CD4-positive, CD25-positive, alpha-beta regulatory T cell (primary cell): ENCODE measurements at regions not wholly inside any gene's neighbourhood (a gene's known extent, or its start where the extent isn't known, plus 50 kb on each side); places are given as distances from the start of the nearest gene placed in this dataset.

Experiments
- ATAC-seq, 2 donors: fragments of 150-1000 bp; cut with Tn5 transposase; one replicate each; pipeline ENCODE4 v1.10.0; 2021; ENCODE audit warnings: low read depth in 2 of 2, moderate number of reproducible peaks in 2 of 2, moderate library complexity in 1 of 2
- DNase-seq, 3 donors: peaks; one replicate each; pipeline versions ENCODE4 v3.0.0 to v3.0.0-alpha.2; 2012 to 2022; ENCODE audit warnings: mixed read lengths in 1 of 3
- H3K27ac ChIP-seq: one replicate; pipeline ENCODE4 v1.7.0; 2013; ENCODE audit warnings: mild to moderate bottlenecking, low read length; ENCODE audit not compliant: insufficient read depth, poor library complexity, severe bottlenecking
- H3K27me3 ChIP-seq: one replicate; pipeline ENCODE4 v1.7.0; 2013; ENCODE audit warnings: low read length; ENCODE audit not compliant: control insufficient read depth, insufficient read depth
- H3K36me3 ChIP-seq: one replicate; pipeline ENCODE4 v1.7.0; 2013; ENCODE audit warnings: mild to moderate bottlenecking, low read length, moderate library complexity; ENCODE audit not compliant: control insufficient read depth, insufficient read depth
- H3K4me1 ChIP-seq: 2 replicates; pipeline ENCODE4 v1.7.0; 2013; ENCODE audit warnings: mild to moderate bottlenecking, low read length; ENCODE audit not compliant: insufficient read depth, control insufficient read depth, poor library complexity, severe bottlenecking
- H3K4me3 ChIP-seq: one replicate; pipeline ENCODE4 v1.7.0; 2013; ENCODE audit warnings: low read depth, mild to moderate bottlenecking, low read length, moderate library complexity
- H3K9me3 ChIP-seq, 2 experiments: 1 replicate in 1 of 2; 2 replicates in 1 of 2; pipeline ENCODE4 v1.7.0; 2013; ENCODE audit warnings: low read length in 2 of 2, mild to moderate bottlenecking in 1 of 2, moderate library complexity in 1 of 2; ENCODE audit not compliant: control insufficient read depth in 2 of 2
- H3K27ac Mint-ChIP-seq, 3 donors: one replicate each; pipeline ENCODE4 v1.8.0; 2020 to 2022; ENCODE audit warnings: mild to moderate bottlenecking in 3 of 3, mixed read lengths in 3 of 3, moderate library complexity in 2 of 3
- H3K27me3 Mint-ChIP-seq: one replicate; pipeline ENCODE4 v1.8.0; 2022; ENCODE audit warnings: mild to moderate bottlenecking, mixed read lengths
- H3K36me3 Mint-ChIP-seq: one replicate; pipeline ENCODE4 v1.8.0; 2020; ENCODE audit warnings: mixed read lengths
- H3K4me1 Mint-ChIP-seq, 4 donors: one replicate each; pipeline ENCODE4 v1.8.0; 2020 to 2022; ENCODE audit warnings: mixed read lengths in 4 of 4, mild to moderate bottlenecking in 1 of 4
- H3K4me3 Mint-ChIP-seq, 4 donors: one replicate each; pipeline ENCODE4 v1.8.0; 2020 to 2022; ENCODE audit warnings: mild to moderate bottlenecking in 4 of 4, mixed read lengths in 4 of 4, moderate library complexity in 3 of 4
- H3K9me3 Mint-ChIP-seq, 7 donors: one replicate each; pipeline ENCODE4 v1.8.0; 2020 to 2022; ENCODE audit warnings: mixed read lengths in 7 of 7, mild to moderate bottlenecking in 3 of 7, moderate library complexity in 2 of 7

DNA sequence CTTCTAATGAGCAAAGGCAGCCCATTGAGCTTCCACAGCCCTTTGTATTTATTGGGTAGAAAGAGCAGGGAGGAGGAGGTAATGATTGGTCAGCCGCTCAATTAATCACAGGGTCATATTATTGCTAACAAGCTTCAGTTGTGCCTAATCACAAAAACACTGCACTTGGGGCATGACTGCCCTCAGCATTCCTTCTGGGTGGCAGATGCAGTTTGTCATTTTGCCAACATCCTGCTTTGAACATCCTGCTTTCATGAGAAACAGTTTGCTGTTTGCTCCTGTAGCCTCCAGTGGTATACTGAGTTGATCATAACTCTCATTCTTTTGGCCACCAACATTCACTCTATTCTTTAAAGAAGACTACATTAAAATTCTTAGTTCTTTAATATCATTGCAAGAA is 462.9 kb upstream of the MIS18BP1 start:
- H3K4me1 Mint-ChIP-seq = no peaks in the 10 kb centered on the region
- no peak overlapping the region for H3K4me3 Mint-ChIP-seq
- Histone ChIP-seq H3K27ac (no peak overlapping the region), H3K4me3 (no peak overlapping the region), H3K27me3 (no peaks in the 10 kb centered on the region), H3K36me3 (no peaks in the 10 kb centered on the region), H3K4me1 (no peaks in the 10 kb centered on the region), H3K9me3 (peaks cover 0 to 2% of the 10 kb centered on the region in 2 experiments)
- ATAC-seq (no peak), DNase-seq (no peak)
- no peaks in the 10 kb centered on the region for H3K27me3 Mint-ChIP-seq
- no peaks in the 10 kb centered on the region for H3K36me3 Mint-ChIP-seq
- H3K9me3 Mint-ChIP-seq = peaks cover 0 to 26% (median 7%) of the 10 kb centered on the region in 7 donors
- H3K27ac Mint-ChIP-seq = no peak overlapping the region

DNA sequence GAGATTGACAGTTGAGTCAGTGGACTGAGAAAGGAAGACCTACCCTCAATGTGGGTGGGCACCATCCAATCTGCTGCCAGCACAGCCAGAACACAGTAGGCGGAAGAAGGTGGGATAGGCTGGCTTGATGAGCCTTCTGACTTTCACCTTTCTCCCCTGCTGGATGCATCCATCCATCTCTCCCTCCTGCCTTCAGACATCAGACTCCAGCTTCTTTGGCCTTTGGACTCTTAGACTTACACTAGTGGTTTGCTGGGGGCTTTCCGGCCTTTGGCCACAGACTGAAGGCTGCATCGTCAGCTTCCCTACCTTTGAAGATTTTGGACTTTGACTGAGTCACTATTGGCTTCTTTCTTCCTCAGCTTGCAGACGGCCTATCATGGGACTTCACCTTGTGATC is 456.5 kb upstream of the MIS18BP1 start:
- DNase-seq (no peak), ATAC-seq (no peak)
- Histone ChIP-seq H3K4me1 (no peaks in the 10 kb centered on the region), H3K27ac (no peak overlapping the region), H3K36me3 (no peaks in the 10 kb centered on the region), H3K27me3 (no peaks in the 10 kb centered on the region), H3K9me3 (peaks cover 0 to 2% of the 10 kb centered on the region in 2 experiments), H3K4me3 (no peak overlapping the region)
- H3K27me3 Mint-ChIP-seq = no peaks in the 10 kb centered on the region
- H3K27ac Mint-ChIP-seq = no peak overlapping the region
- no peak overlapping the region for H3K4me3 Mint-ChIP-seq
- H3K36me3 Mint-ChIP-seq = no peaks in the 10 kb centered on the region
- H3K4me1 Mint-ChIP-seq = no peaks in the 10 kb centered on the region
- H3K9me3 Mint-ChIP-seq = peaks cover 0 to 12% (median 3%) of the 10 kb centered on the region in 7 donors

DNA sequence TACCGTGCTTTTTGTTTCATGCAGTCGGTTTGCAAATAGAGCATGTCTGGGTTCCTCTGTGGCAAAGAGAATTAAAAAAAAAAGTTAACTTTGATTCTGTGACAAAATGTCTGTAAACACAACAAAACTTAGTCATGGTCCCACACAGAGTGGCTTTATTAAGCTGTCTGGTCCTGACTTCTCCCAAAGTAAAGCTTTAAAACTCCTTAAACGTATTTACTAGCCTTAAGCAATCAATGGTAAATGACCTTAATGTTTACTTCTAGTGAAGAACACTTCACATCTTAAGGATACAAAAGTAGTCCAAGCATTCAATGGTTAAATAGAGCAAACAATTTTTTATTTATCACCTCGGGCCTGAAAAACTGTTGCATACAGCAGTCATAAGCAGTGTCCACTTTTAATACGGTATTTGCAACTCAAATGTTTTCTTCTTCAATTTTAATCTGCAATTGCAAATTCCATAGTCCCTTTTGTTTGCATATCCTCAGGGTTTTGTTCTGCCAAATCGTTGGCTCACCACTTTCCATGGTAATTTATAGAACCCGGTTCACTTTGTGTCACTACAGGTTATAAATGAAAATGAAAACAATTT is 453.0 kb upstream of the MIS18BP1 start:
- Histone ChIP-seq H3K4me1 (no peaks in the 10 kb centered on the region), H3K27me3 (no peaks in the 10 kb centered on the region), H3K36me3 (no peaks in the 10 kb centered on the region), H3K4me3 (no peak overlapping the region), H3K9me3 (peaks cover 0 to 2% of the 10 kb centered on the region in 2 experiments), H3K27ac (no peak overlapping the region)
- no peak overlapping the region for H3K4me3 Mint-ChIP-seq
- H3K36me3 Mint-ChIP-seq = no peaks in the 10 kb centered on the region
- ATAC-seq (no peak), DNase-seq (no peak)
- no peak overlapping the region for H3K27ac Mint-ChIP-seq
- H3K4me1 Mint-ChIP-seq = no peaks in the 10 kb centered on the region
- peaks cover 0 to 16% (median 4%) of the 10 kb centered on the region in 7 donors for H3K9me3 Mint-ChIP-seq
- H3K27me3 Mint-ChIP-seq = no peaks in the 10 kb centered on the region

GRCh38 chr14:45699471-45699870 is 446.5 kb upstream of the MIS18BP1 start:
- no peaks in the 10 kb centered on the region for H3K36me3 ChIP-seq
- no peaks in the 10 kb centered on the region for H3K27me3 Mint-ChIP-seq
- no peaks in the 10 kb centered on the region for H3K36me3 Mint-ChIP-seq
- H3K27ac Mint-ChIP-seq = no peak overlapping the region
- no peaks in the 10 kb centered on the region for H3K27me3 ChIP-seq
- no peaks in the 10 kb centered on the region for H3K4me1 Mint-ChIP-seq
- peaks cover 3 to 23% (median 6%) of the 10 kb centered on the region in 7 donors for H3K9me3 Mint-ChIP-seq
- H3K4me3 Mint-ChIP-seq = no peak overlapping the region
- no peak for DNase-seq
- H3K4me1 ChIP-seq = no peaks in the 10 kb centered on the region
- H3K27ac ChIP-seq = no peak overlapping the region
- no peak overlapping the region for H3K4me3 ChIP-seq
- no peaks in the 10 kb centered on the region for H3K9me3 ChIP-seq
- no peak for ATAC-seq

DNA sequence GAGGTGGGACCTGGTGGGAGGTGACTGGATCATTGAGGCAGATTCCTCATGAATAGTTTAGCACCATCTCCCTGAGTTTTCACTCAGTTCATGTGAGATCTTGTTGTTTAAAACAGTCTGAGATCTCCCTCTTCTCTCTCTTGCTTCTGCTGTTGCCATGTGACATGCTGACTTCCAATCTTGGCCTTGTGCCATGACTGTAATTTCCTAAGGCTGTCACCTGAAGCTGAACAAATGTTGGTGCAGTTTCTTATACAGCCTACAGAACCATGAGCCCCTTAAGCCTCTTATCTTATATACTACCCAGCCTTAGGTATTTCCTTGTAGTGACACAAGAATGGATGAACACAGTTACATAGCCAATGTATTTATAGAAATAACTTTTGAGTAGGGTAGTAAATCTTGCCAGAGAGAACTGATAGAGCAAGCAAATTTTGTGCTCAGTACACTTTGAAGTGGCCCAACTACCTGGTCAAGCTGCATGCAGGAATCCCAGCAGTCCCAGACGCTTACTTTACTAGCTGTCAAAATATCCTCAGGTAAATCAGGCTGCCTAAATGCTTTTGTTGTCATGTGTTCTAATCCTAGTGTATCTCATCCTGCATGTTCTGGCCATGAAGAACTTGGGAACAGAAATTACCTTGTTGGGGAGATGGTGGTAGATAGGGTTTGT is 445.6 kb upstream of the MIS18BP1 start:
- no peaks in the 10 kb centered on the region for H3K36me3 Mint-ChIP-seq
- no peaks in the 10 kb centered on the region for H3K27me3 Mint-ChIP-seq
- ATAC-seq (no peak), DNase-seq (no peak)
- Histone ChIP-seq H3K4me3 (no peak overlapping the region), H3K27ac (no peak overlapping the region), H3K4me1 (no peaks in the 10 kb centered on the region), H3K9me3 (no peaks in the 10 kb centered on the region), H3K36me3 (no peaks in the 10 kb centered on the region), H3K27me3 (no peaks in the 10 kb centered on the region)
- H3K27ac Mint-ChIP-seq = no peak overlapping the region
- no peaks in the 10 kb centered on the region for H3K4me1 Mint-ChIP-seq
- H3K9me3 Mint-ChIP-seq = peaks cover 1 to 23% (median 10%) of the 10 kb centered on the region in 7 donors
- no peak overlapping the region for H3K4me3 Mint-ChIP-seq

DNA sequence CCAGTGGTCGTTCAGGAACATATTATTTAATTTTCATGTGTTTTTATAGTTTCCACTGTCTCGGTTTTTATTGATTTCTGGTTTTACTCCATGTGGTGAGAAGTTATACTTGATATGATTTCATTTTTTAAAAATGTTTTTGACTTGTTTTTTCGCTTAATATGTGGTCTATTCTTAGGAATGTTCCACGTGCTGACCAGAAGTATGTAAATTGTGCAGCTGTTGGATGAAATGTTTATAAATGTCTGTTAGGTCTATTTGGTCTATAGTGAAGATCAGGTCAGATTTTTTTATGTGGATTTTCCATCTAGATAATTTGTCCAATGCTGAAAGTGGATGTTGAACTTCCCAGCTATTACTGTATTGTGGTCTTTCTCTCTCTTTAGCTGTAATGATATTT is 433.8 kb upstream of the MIS18BP1 start:
- DNase-seq (no peak), ATAC-seq (no peak)
- H3K9me3 Mint-ChIP-seq = peaks cover 0 to 41% (median 11%) of the 10 kb centered on the region in 7 donors

DNA sequence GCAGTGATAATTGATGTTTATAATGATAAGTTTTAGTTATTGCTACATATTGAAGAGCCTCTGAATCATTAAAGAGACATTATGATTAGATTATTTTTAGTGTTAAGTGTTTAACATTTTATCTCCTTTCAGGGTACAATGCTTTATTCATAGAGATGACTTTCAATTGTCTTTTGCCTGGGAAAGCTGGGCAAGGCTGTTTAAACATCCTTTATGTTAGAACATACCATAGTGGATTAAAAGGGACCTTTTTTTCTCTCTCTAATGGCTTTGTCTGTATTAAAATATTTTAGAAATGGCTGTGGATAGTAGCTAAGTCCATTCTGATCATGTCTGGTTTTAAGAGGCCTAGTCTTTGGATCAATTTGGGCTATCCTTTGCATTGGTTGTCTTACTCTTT is 427.5 kb upstream of the MIS18BP1 start:
- H3K4me3 Mint-ChIP-seq = no peak overlapping the region

More for the DNA sequence above, 433.8 kb upstream of the MIS18BP1 start:
- no peak overlapping the region for H3K27ac Mint-ChIP-seq
- H3K4me3 Mint-ChIP-seq = no peak overlapping the region
- Histone ChIP-seq H3K27me3 (no peaks in the 10 kb centered on the region), H3K36me3 (no peaks in the 10 kb centered on the region), H3K4me1 (no peaks in the 10 kb centered on the region), H3K27ac (no peak overlapping the region), H3K4me3 (no peak overlapping the region), H3K9me3 (no peaks in the 10 kb centered on the region)
- H3K27me3 Mint-ChIP-seq = no peaks in the 10 kb centered on the region
- no peaks in the 10 kb centered on the region for H3K4me1 Mint-ChIP-seq
- no peaks in the 10 kb centered on the region for H3K36me3 Mint-ChIP-seq

DNA sequence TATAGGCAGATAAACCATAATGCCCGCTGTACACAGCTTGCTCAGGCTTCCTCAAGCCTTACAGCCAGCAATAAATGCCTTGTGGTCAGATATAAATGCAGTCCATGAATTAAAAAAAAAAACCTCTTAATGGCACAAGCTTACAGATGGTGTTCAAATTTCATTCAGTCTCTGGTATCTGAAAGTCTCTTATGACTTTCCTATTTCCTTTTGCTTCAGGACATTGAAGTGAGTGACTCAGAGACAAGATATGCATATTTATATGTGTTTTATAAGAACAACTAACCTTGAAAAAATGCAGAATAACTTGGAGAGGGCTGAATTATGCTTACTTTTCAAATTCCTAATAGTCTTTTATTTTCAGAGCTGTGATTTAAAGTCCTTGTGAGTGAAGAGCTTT is 426.9 kb upstream of the MIS18BP1 start:
- no peaks in the 10 kb centered on the region for H3K27me3 Mint-ChIP-seq
- peaks cover 0 to 2% of the 10 kb centered on the region in 2 experiments for H3K9me3 ChIP-seq
- no peaks in the 10 kb centered on the region for H3K36me3 ChIP-seq
- peaks cover 0 to 31% (median 8%) of the 10 kb centered on the region in 7 donors for H3K9me3 Mint-ChIP-seq
- H3K36me3 Mint-ChIP-seq = no peaks in the 10 kb centered on the region
- H3K4me1 Mint-ChIP-seq = no peaks in the 10 kb centered on the region
- H3K27ac Mint-ChIP-seq = no peak overlapping the region
- no peak overlapping the region for H3K4me3 ChIP-seq
- H3K27me3 ChIP-seq = no peaks in the 10 kb centered on the region
- H3K27ac ChIP-seq = no peak overlapping the region
- DNase-seq = no peak
- no peaks in the 10 kb centered on the region for H3K4me1 ChIP-seq
- ATAC-seq = no peak
- no peak overlapping the region for H3K4me3 Mint-ChIP-seq

More for the DNA sequence above, 427.5 kb upstream of the MIS18BP1 start:
- H3K27me3 ChIP-seq = no peaks in the 10 kb centered on the region
- H3K27me3 Mint-ChIP-seq = no peaks in the 10 kb centered on the region
- H3K27ac ChIP-seq = no peak overlapping the region
- no peaks in the 10 kb centered on the region for H3K4me1 ChIP-seq
- no peak for ATAC-seq
- H3K9me3 Mint-ChIP-seq = peaks cover 0 to 27% (median 8%) of the 10 kb centered on the region in 7 donors
- no peak overlapping the region for H3K27ac Mint-ChIP-seq
- H3K4me3 ChIP-seq = no peak overlapping the region
- no peaks in the 10 kb centered on the region for H3K36me3 Mint-ChIP-seq
- DNase-seq = no peak
- H3K4me1 Mint-ChIP-seq = no peaks in the 10 kb centered on the region
- H3K36me3 ChIP-seq = no peaks in the 10 kb centered on the region
- H3K9me3 ChIP-seq = peaks cover 0 to 2% of the 10 kb centered on the region in 2 experiments
